Muscle layer of colon (tissue), 2 donors: ENCODE measurements at regions not wholly inside any gene's neighbourhood (a gene's known extent, or its start where the extent isn't known, plus 50 kb on each side); places are given as distances from the start of the nearest gene placed in this dataset.

Source experiments
- H3K27ac ChIP-seq: one replicate; pipeline ENCODE4 v1.7.0; 2013; ENCODE audit warnings: low read depth, mild to moderate bottlenecking, low read length, moderate library complexity
- H3K27me3 ChIP-seq, 2 donors: one replicate each; pipeline ENCODE4 v1.7.0; 2013; ENCODE audit warnings: low read length in 2 of 2, mild to moderate bottlenecking in 2 of 2; ENCODE audit not compliant: insufficient read depth in 2 of 2, control insufficient read depth in 1 of 2
- H3K36me3 ChIP-seq: one replicate; pipeline ENCODE4 v1.7.0; 2013; ENCODE audit warnings: mild to moderate bottlenecking, low read length; ENCODE audit not compliant: insufficient read depth
- H3K4me1 ChIP-seq: one replicate; pipeline ENCODE4 v1.7.0; 2013; ENCODE audit warnings: mild to moderate bottlenecking, low read length; ENCODE audit not compliant: insufficient read depth
- H3K4me3 ChIP-seq, 2 donors: one replicate each; pipeline ENCODE4 v1.7.0; 2013; ENCODE audit warnings: low read length in 2 of 2, low read depth in 1 of 2, mild to moderate bottlenecking in 1 of 2, moderate library complexity in 1 of 2
- H3K9ac ChIP-seq: one replicate; pipeline ENCODE4 v1.7.0; 2013; ENCODE audit warnings: low read length
- H3K9me3 ChIP-seq: one replicate; pipeline ENCODE4 v1.7.0; 2013; ENCODE audit warnings: mild to moderate bottlenecking, low read length
- donor health status: abdominal sarcoma.
- donor health status: Adenocarcinoma of cecum.

- H3K4me3 ChIP-seq: no peak overlapping the region
- no peaks in the 10 kb centered on the region for H3K9me3 ChIP-seq
These were observed 122.2 kb downstream of the CDH26 start for GRCh38 chr20:60080401-60080800.

GRCh38 chr20:60085551-60086132, 127.4 kb downstream of the CDH26 start:
- no peak overlapping the region for H3K4me3 ChIP-seq
- H3K9me3 ChIP-seq: no peaks in the 10 kb centered on the region
- H3K27ac ChIP-seq: no peak overlapping the region
- H3K4me1 ChIP-seq: no peaks in the 10 kb centered on the region
- H3K9ac ChIP-seq: no peak overlapping the region
- no peaks in the 10 kb centered on the region for H3K36me3 ChIP-seq
- peaks cover 0 to 32% of the 10 kb centered on the region in 2 donors for H3K27me3 ChIP-seq

More at GRCh38 chr20:60080401-60080800, 122.2 kb downstream of the CDH26 start:
- Histone ChIP-seq H3K36me3 (no peaks in the 10 kb centered on the region), H3K9ac (no peak overlapping the region), H3K27me3 (peaks cover 0 to 6% of the 10 kb centered on the region in 2 donors), H3K27ac (no peak overlapping the region), H3K4me1 (no peaks in the 10 kb centered on the region)

GRCh38 chr20:60086821-60087562, 128.8 kb downstream of the CDH26 start:
- Histone ChIP-seq H3K9me3 (no peaks in the 10 kb centered on the region), H3K27me3 (peaks cover 0 to 32% of the 10 kb centered on the region in 2 donors), H3K4me1 (no peaks in the 10 kb centered on the region), H3K27ac (no peak overlapping the region), H3K36me3 (no peaks in the 10 kb centered on the region), H3K4me3 (no peak overlapping the region), H3K9ac (no peak overlapping the region)

- no peak overlapping the region for H3K9ac ChIP-seq
- H3K9me3 ChIP-seq: no peaks in the 10 kb centered on the region
- no peaks in the 10 kb centered on the region for H3K36me3 ChIP-seq
- H3K27me3 ChIP-seq: peaks cover 0 to 32% of the 10 kb centered on the region in 2 donors
- no peaks in the 10 kb centered on the region for H3K4me1 ChIP-seq
- H3K27ac ChIP-seq: no peak overlapping the region
- peak overlapping the region in 1 of 2 donors; percentile 28 for H3K4me3 ChIP-seq
These were observed 129.4 kb downstream of the CDH26 start for GRCh38 chr20:60087563-60088105.

GRCh38 chr20:60088236-60088635, 130.0 kb downstream of the CDH26 start:
- Histone ChIP-seq H3K4me3 (no peak overlapping the region), H3K4me1 (no peaks in the 10 kb centered on the region), H3K27ac (no peak overlapping the region), H3K36me3 (no peaks in the 10 kb centered on the region), H3K27me3 (peaks cover 0 to 32% of the 10 kb centered on the region in 2 donors), H3K9me3 (no peaks in the 10 kb centered on the region), H3K9ac (no peak overlapping the region)

GRCh38 chr20:60090631-60091030, 132.4 kb downstream of the CDH26 start:
- Histone ChIP-seq H3K27me3 (peaks cover 0 to 24% of the 10 kb centered on the region in 2 donors), H3K4me3 (no peak overlapping the region)

GRCh38 chr20:60091305-60091704, 133.1 kb downstream of the CDH26 start:
- H3K27me3 ChIP-seq: peaks cover 0 to 17% of the 10 kb centered on the region in 2 donors
- H3K9ac ChIP-seq: no peak overlapping the region
- H3K36me3 ChIP-seq: no peaks in the 10 kb centered on the region
- no peak overlapping the region for H3K27ac ChIP-seq
- no peak overlapping the region for H3K4me3 ChIP-seq
- H3K9me3 ChIP-seq: no peaks in the 10 kb centered on the region
- no peaks in the 10 kb centered on the region for H3K4me1 ChIP-seq

More at GRCh38 chr20:60090631-60091030, 132.4 kb downstream of the CDH26 start:
- Histone ChIP-seq H3K9ac (no peak overlapping the region), H3K4me1 (no peaks in the 10 kb centered on the region), H3K27ac (no peak overlapping the region), H3K9me3 (no peaks in the 10 kb centered on the region), H3K36me3 (no peaks in the 10 kb centered on the region)

GRCh38 chr20:60091861-60092260, 133.6 kb downstream of the CDH26 start:
- no peaks in the 10 kb centered on the region for H3K9me3 ChIP-seq
- no peaks in the 10 kb centered on the region for H3K4me1 ChIP-seq
- no peak overlapping the region for H3K27ac ChIP-seq
- H3K4me3 ChIP-seq: no peak overlapping the region
- no peak overlapping the region for H3K9ac ChIP-seq
- peaks cover 0 to 12% of the 10 kb centered on the region in 2 donors for H3K27me3 ChIP-seq
- H3K36me3 ChIP-seq: no peaks in the 10 kb centered on the region

GRCh38 chr20:60092729-60093128, 134.5 kb downstream of the CDH26 start:
- Histone ChIP-seq H3K9ac (no peak overlapping the region), H3K4me1 (no peaks in the 10 kb centered on the region), H3K4me3 (no peak overlapping the region), H3K36me3 (no peaks in the 10 kb centered on the region), H3K9me3 (no peaks in the 10 kb centered on the region), H3K27ac (no peak overlapping the region), H3K27me3 (peaks cover 0 to 3% of the 10 kb centered on the region in 2 donors)

- Histone ChIP-seq H3K9me3 (no peaks in the 10 kb centered on the region), H3K4me1 (no peaks in the 10 kb centered on the region), H3K27ac (no peak overlapping the region), H3K4me3 (no peak overlapping the region), H3K36me3 (no peaks in the 10 kb centered on the region), H3K27me3 (no peaks in the 10 kb centered on the region), H3K9ac (no peak overlapping the region)
These were observed 137.2 kb downstream of the CDH26 start for GRCh38 chr20:60095456-60095855.

GRCh38 chr20:60096166-60096565, 137.9 kb downstream of the CDH26 start:
- Histone ChIP-seq H3K36me3 (no peaks in the 10 kb centered on the region), H3K9ac (no peak overlapping the region), H3K27me3 (no peaks in the 10 kb centered on the region), H3K9me3 (no peaks in the 10 kb centered on the region), H3K4me1 (no peaks in the 10 kb centered on the region), H3K4me3 (no peak overlapping the region), H3K27ac (no peak overlapping the region)
